ENCODE measurements at regions not wholly inside any gene's neighbourhood (a gene's known extent, or its start where the extent isn't known, plus 50 kb on each side); places are given as distances from the start of the nearest gene placed in this dataset.
A peak's percentile ranks its signal among the peaks of the same experiment; 100 is the strongest.
"Not testable (repeated sequence)": the region's sequence is repeated elsewhere in the genome, so short reads cannot be mapped to it uniquely, and the experiment has no call there.

GRCh38 chr2:115904516-115904915, 1462.1 kb downstream of the DPP10 start:
- DNase-seq = no peak

DNA sequence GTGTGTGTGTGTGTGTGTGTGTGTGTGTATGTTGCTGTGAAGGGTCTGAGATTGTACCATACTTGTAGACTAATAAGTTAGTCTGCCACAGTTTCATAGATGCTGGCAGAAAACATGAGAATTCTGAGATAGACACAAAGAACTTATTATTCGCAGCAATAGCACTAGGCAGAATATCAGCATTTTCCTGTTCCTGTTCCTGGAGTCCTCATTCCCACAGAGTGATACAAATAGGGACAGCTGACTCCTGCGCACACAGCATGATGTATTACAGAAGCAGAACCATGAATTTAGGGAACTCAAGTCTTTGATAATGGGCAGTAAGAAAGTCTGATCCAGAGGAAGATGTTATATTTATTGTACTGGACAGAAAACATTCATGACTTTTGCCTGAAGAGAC, 1466.3 kb downstream of the DPP10 start:
- DNase-seq = no peak

- DNase-seq = no peak
Measured at GRCh38 chr2:115910270-115910669, 1467.8 kb downstream of the DPP10 start.

- DNase-seq = no peak
Measured at GRCh38 chr2:115913921-115914320, 1471.5 kb downstream of the DPP10 start.

DNA sequence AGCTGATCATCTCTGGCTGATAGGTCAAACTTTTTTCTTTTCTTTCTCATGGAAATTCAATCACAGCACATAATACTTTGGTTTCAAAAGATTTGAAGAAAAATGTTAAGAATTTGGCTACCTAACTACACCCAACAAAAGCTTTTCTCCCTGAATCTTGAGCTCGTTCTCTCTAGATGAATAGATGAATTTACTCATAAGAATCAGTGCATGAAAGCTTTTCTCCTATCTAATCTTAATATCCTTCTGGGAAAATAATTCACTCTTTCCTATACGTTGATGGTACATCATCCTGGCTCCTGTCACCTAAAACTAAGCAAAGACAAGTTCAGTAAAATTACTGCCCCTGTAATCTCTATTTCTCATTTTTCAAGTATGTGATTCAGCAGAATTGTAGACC, 1479.1 kb downstream of the DPP10 start:
- DNase-seq = no peak

- peak; percentile 15 for DNase-seq
Measured at GRCh38 chr2:115939902-115940301, 1497.5 kb downstream of the DPP10 start.

GRCh38 chr2:115942800-115943199, 1500.4 kb downstream of the DPP10 start:
- DNase-seq = no peak

DNA sequence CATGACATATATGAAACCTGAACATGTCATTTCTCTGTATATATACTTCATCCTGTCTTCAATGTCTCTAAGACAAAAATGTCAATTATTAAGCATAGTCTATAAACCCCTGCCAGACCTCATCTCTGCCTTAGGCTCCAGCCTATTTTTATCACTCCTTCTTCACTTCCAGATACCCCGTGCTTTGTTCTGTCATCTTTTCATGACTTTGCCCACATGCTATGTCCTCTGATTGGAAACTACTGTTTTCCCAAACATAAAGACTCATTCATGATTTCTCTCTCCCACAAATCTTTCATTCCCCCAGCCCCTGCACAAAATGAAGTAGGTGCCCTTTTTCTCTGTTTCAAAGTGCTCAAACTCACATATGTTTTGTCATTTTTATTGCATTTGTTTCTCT, 1503.9 kb downstream of the DPP10 start:
- DNase-seq = no peak

DNA sequence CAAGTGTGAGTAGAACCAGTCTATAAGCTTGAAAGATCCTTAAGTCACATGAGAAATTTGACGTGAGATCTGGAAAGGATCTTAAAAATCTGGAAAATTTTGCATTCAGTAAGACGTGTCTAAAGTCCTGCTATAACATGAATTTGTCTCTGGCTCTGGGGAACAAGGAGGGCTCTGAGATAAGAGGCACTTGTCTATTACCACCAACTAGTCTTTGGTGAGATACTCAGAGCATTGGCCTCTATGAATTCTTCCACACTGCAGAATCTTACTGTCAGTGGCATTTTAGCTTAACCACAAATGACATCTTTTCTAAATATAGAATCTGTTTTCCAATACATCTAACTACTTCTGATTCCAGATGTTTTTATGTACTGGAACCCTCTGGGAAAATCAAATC, 1504.5 kb downstream of the DPP10 start:
- DNase-seq = peak; percentile 0

DNA sequence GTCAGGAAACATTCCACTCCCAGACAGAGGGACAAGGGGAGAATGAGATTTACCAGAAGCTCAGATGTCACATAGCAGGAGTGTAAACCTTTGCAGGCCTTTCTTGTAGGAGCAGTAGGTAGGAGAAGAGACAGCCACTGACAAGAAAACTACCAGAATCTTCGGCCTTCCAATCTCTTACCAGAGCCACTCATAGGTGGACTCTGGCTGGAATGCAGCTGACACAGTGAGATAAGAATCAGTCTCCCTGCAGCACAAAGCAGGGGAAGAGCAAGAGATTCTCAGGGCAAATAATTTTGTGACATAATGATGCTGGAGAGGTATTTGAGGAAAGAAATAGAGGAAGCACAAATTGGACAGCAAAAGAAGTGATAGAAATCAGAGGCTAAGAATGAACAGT, 1534.5 kb downstream of the DPP10 start:
- DNase-seq = no peak

GRCh38 chr2:115999039-115999438, 1556.6 kb downstream of the DPP10 start:
- no peak for DNase-seq

- no peak for DNase-seq
Measured at GRCh38 chr2:116023026-116023425, 1580.6 kb downstream of the DPP10 start.

DNA sequence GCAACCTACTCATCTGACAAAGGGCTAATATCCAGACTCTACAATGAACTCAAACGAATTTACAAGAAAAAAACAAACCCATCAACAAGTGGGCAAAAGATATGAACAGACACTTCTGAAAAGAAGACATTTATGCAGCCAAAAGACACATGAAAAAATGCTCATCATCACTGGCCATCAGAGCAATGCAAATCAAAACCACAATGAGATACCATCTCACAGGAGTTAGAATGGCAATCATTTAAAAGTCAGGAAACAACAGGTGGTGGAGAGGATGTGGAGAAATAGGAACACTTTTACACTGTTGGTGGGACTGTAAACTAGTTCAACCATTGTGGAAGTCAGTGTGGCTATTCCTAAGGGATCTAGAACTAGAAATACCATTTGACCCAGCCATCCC, 1596.3 kb downstream of the DPP10 start:
- DNase-seq = not testable (repeated sequence)

DNA sequence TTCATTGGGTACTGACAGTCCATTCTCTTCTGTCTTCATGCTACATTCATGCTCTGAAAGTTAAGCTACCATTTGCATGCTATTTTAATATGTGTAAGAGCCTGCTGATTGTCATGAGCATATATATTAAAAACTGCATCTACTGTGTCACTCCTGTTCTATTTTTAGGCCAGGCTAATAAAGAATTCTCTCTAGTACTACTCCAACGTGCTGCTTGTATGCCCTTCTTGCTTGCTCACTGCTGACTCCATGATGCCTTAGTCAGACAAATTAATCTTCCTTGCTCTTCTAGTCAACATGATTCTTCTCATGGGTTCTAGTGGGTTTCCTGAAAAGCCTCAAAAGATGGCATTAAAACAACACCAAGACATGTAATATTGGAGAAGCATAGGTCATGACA, 1600.1 kb downstream of the DPP10 start:
- no peak for DNase-seq

DNA sequence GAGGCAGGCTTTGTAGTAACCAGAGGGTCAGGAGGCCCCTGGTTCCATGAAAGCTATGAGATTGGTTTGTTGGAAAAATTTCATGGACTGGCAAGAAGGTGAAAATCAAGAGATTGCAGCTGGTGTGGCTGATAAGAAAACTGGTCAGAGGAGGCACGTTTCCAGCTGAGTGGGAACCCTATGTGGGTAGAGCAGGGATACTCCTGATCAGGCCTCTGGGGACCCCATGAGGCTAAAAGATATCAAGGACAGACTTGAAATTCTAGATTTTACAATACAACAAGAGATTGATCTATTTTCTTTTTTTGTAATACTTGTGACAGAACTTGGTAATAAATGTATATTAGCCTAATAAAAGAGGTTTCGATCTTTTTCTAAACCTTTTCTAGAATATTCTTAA, 1615.1 kb downstream of the DPP10 start:
- DNase-seq = no peak

- DNase-seq = no peak
Measured at GRCh38 chr2:116061023-116061422, 1618.6 kb downstream of the DPP10 start.

GRCh38 chr2:116073731-116074130, 1631.3 kb downstream of the DPP10 start:
- no peak for DNase-seq

DNA sequence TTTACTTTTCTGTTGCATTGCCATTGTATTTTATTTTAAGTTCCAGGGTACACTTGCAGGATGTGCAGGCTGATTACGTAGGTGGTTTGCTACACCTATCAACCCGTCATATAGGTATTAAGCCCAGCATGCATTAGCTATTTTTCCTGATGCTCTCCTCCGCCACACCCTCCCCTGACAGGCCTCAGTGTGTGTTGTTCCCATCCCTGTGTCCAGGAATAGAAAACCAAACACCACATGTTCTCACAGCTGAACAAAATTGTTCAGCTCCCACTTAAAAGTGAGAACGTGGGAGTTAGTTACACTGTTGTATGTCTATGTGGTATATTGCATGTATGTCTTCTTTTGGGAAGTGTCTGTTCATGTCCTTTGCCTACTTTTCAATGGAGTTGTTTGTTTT, 1631.7 kb downstream of the DPP10 start:
- no peak for DNase-seq

DNA sequence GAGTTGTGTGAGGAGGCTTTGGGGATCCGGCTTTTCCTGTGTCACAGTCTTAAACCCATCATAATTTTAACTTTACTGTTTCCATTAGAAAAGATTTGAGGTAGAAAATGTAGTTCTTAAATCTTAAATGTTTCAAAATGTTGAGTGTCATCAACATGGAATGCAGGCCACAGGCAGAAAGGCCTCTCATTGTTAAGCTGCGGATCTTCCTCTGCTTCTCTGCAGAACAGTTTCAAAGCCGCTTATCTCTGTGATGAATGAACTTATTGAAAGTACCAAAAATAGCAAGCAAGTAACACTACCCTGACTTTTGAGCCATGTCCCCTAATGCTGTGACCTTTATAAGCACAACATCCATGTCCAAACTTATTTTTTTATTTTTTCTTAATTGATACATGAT, 1645.8 kb downstream of the DPP10 start:
- DNase-seq = no peak

DNA sequence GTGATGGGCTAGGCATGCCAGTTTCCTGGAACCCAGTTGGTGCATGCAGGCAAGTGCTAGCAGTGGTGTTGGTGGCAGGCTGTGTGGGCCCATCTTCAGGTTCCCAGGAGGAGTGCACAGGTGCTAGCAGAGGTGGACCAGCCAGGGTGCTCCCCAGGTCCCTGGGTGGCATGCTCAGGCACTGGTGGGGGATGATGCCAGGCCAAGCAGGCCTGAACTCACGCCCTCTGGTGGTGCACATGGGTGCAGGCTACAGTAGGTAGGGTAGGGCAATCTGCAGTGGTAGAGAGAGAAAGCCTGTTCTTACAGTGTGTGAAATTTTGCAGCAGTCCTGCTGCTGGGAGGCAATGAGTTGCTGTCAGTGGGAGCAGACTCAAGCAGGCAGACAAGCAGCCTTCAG, 1651.8 kb downstream of the DPP10 start:
- DNase-seq = no peak

DNA sequence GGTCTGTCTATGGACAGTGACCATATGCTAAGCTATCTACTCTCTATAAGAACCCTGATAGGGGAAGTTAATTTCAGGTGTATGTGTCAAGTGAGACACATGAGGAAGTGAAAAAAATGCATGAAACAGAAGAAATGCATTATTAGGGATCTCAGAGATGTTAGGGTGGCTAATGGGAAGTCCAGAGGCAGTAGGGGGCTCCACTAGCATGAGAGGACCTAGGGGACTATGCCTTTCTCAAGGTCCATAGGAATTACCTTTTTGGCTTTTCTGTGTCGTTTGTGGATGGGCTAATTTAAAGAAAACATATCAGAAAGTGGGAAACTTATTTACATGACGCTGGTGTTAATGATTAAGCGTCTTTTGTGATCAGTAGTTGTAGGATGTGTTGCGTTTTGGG, 1653.2 kb downstream of the DPP10 start:
- no peak for DNase-seq

DNA sequence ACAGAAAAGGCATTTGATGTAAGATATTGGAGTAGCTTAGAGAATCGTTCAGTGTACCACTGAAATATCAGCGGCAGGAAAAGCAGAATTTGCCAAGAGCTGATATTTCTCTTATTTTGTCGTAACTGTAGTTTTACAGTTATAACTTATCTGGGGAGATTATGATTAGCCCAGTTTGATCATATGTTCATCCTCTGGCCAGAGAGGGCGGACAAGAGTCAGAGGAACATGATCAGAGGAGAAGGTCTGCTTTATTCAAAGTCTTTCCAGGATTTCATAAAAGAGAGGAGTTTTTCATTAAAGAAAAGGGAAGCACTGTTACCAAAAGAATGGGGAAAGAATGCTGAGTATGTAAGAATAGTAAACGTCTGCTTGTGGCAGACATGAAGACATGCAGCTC, 1655.6 kb downstream of the DPP10 start:
- DNase-seq = no peak

DNA sequence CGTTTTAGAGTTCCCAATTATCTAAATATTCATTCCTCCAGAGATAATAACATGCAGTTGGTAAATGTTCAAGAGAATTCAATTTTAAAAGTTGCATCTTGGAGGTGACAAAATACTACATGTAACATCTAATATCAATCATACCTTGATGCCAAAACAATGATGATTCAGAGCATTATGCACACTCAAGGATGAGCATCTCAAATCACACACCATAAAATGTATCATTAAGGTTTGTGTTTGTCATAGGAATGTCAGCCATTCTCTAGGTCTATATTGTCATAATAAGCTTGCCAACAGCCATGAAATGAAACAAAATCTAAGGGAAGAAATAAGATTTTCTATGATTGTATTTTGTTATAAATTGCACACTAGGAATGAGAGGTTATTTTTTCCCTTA, 1667.0 kb downstream of the DPP10 start:
- DNase-seq = no peak

GRCh38 chr2:116117845-116118244, 1675.4 kb downstream of the DPP10 start:
- DNase-seq = no peak

- DNase-seq = no peak
Measured at GRCh38 chr2:116132833-116133232, 1681.7 kb upstream of the DDX18 start.

DNA sequence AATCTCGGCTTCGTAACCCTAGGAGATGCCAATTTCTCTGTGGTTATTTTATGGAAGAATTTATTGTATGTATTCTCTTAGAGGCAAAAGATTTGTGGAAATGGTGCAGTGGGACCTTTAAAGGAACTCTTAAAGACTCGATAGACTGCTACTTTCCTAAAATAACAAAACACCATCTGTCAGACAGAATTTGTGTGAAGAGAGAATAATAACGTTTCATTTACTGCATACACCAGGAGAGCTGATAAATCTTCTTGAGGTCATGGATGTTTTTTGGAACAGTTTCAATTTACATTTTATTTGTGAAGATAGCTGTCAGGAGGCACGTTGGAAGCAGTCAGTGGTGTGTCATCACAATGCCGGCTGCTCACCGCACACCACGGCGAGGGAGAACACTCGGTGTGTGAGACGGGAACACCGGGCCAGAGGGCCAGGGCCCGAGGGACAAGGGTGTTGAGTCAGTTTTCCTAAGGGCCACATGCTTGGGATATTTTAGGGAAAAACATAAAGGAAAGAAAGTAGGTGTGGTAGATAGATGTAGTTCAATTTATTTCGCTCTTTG, 1681.0 kb upstream of the DDX18 start:
- no peak for DNase-seq

Measured in fibroblast of skin of right biceps (primary cell).